Ovary (tissue), 1 donor: ENCODE measurements at regions not wholly inside any gene's neighbourhood (a gene's known extent, or its start where the extent isn't known, plus 50 kb on each side); places are given as distances from the start of the nearest gene placed in this dataset.

Source experiments
- EP300 ChIP-seq: sonication (generic); formaldehyde crosslinking; IDR thresholded peaks from one replicate; pipeline ENCODE4 v1.6.1; 2017; ENCODE audit warnings: antibody characterized with exemption
- POLR2A ChIP-seq: fragments of 450-650 bp; IDR thresholded peaks from one replicate; pipeline ENCODE4 v1.6.1; 2017; ENCODE audit warnings: antibody characterized with exemption, mild to moderate bottlenecking, moderate library complexity

DNA sequence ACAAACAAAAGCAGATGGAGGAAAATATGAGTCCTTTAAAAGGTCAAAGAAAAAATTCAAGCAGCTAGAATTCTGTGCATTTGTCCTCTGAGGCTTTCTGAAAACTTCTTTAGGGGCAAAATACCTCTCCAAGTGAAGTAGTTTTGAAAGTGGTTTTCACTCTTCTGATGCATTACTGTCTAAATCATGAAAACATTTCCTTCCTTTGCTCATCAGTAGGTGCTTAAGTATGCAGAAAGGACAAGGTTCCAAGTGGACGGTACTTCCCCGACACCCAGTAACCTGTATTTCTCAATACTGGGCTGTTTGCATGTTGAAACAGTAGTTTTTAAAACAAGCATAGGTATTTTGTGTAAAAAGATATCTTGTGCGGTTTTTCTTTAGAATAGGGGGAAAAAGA lies 189.1 kb upstream of the ERBB4 start:
- TF ChIP-seq POLR2A (no peak), EP300 (no peak)
